ENCODE measurements at regions not wholly inside any gene's neighbourhood (a gene's known extent, or its start where the extent isn't known, plus 50 kb on each side); places are given as distances from the start of the nearest gene placed in this dataset.

DNA sequence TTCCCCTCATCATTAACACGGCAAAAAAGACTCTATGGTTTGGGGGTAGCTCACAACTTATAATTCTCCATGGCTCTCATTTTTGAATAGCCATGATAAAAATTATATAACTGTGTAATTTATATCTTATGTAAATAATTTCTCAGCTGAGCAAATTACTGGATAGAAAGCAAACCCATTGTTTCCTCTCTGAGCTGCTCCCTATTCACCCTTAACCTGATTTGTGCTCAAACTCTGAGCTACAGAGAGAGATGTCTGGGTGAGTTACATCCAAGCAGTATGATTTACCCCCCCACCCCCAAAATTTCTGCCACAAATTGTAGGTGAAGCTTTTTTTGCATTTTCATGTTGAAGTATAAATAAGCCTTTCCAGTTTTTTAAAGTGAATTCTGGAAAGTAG, 123.7 kb downstream of the TFCP2L1 start:
- Histone ChIP-seq H3K36me3 (ENCODE audit: insufficient read depth, low read length) (no peaks in the 10 kb centered on the region), H2AFZ (ENCODE audit: low read depth, low read length) (no peak overlapping the region), H3K4me2 (ENCODE audit: low read length) (no peak overlapping the region), H3K9me2 (ENCODE audit: insufficient read depth, low read length) (no peaks in the 10 kb centered on the region), H3K9ac (ENCODE audit: low read length) (no peak overlapping the region), H3K79me2 (replicated peaks; ENCODE audit: insufficient read depth, low read length) (no peaks in the 10 kb centered on the region), H3K27ac (ENCODE audit: low read length) (no peak overlapping the region), H3K27me3 (ENCODE audit: insufficient read depth, low read depth, low read length) (no peaks in the 10 kb centered on the region), H3K4me3 (ENCODE audit: low read length) (no peak overlapping the region), H3F3A (ENCODE audit: insufficient read depth, low read length, poor library complexity, severe bottlenecking) (no peaks in the 10 kb centered on the region), H3K9me3 (ENCODE audit: low read length) (peaks cover 8% of the 10 kb centered on the region), H4K20me1 (ENCODE audit: insufficient read depth) (no peaks in the 10 kb centered on the region)
- TF ChIP-seq SMC3 (conservative IDR thresholded peaks at IDR 0.05; ENCODE audit: poor library complexity) (no peak), EP300 (conservative IDR thresholded peaks at IDR 0.05; ENCODE audit: poor library complexity, severe bottlenecking) (no peak), MXI1 (conservative IDR thresholded peaks at IDR 0.05; ENCODE audit: poor library complexity, severe bottlenecking) (no peak), EZH2 (IDR thresholded peaks at IDR 0.05; ENCODE audit: borderline replicate concordance, insufficient read depth, low read length, poor library complexity, severe bottlenecking) (no peak)
- TF ChIP-seq, protein P1, sequence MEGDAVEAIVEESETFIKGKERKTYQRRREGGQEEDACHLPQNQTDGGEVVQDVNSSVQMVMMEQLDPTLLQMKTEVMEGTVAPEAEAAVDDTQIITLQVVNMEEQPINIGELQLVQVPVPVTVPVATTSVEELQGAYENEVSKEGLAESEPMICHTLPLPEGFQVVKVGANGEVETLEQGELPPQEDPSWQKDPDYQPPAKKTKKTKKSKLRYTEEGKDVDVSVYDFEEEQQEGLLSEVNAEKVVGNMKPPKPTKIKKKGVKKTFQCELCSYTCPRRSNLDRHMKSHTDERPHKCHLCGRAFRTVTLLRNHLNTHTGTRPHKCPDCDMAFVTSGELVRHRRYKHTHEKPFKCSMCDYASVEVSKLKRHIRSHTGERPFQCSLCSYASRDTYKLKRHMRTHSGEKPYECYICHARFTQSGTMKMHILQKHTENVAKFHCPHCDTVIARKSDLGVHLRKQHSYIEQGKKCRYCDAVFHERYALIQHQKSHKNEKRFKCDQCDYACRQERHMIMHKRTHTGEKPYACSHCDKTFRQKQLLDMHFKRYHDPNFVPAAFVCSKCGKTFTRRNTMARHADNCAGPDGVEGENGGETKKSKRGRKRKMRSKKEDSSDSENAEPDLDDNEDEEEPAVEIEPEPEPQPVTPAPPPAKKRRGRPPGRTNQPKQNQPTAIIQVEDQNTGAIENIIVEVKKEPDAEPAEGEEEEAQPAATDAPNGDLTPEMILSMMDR (IDR thresholded peaks at IDR 0.05; ENCODE audit: poor library complexity, severe bottlenecking), result no peak

DNA sequence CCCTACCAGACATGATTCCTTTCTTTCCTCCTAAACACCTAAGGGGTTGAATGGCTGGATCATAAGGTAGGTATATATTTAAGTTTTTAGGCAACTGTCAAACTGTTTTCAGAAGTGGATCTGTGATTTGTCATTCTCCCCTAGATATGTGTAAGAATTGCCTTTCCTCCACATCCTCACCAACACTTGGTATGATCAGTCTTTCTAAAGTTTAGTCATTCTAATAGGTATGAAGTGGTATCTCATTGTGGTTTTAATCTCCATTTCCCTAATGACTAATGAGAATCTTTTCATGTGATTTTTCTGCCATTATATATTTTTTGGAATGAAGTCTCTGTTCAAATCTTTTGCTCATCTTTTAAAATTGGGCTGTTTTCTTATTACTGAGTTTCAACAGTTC, 122.1 kb downstream of the TFCP2L1 start:
- Histone ChIP-seq H3K9me3 (ENCODE audit: low read length) (peaks cover 4% of the 10 kb centered on the region), H3K27ac (ENCODE audit: low read length) (no peak overlapping the region), H3K9me2 (ENCODE audit: insufficient read depth, low read length) (no peaks in the 10 kb centered on the region), H3K4me2 (ENCODE audit: low read length) (no peak overlapping the region), H3K9ac (ENCODE audit: low read length) (no peak overlapping the region), H3K79me2 (replicated peaks; ENCODE audit: insufficient read depth, low read length) (no peaks in the 10 kb centered on the region), H3K27me3 (ENCODE audit: insufficient read depth, low read depth, low read length) (no peaks in the 10 kb centered on the region), H3K4me3 (ENCODE audit: low read length) (no peak overlapping the region), H4K20me1 (ENCODE audit: insufficient read depth) (no peaks in the 10 kb centered on the region), H2AFZ (ENCODE audit: low read depth, low read length) (no peak overlapping the region), H3K36me3 (ENCODE audit: insufficient read depth, low read length) (no peaks in the 10 kb centered on the region), H3F3A (ENCODE audit: insufficient read depth, low read length, poor library complexity, severe bottlenecking) (no peaks in the 10 kb centered on the region)
- TF ChIP-seq SMC3 (conservative IDR thresholded peaks at IDR 0.05; ENCODE audit: poor library complexity) (no peak), MXI1 (conservative IDR thresholded peaks at IDR 0.05; ENCODE audit: poor library complexity, severe bottlenecking) (no peak), RAD21 (conservative IDR thresholded peaks at IDR 0.05) (no peak)

DNA sequence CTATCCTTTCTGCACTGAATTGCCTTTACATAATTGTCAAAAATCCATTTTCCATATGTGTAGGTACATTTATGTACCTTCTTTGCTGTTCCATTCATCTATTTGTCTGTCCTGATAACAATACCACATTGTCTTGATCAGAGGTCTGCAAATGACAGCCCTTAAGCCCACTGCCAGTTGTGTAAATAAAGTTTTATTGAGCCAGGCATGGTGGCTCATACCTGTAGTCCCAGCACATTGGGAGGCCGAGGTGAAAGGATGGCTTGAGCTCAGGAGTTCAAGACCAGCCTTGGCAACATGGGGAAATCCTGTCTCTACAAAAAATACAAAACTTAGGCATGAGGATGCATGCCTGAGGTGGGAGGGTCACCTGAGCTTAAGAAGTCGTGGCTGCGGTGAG, 121.0 kb downstream of the TFCP2L1 start:
- H3K9ac ChIP-seq (ENCODE audit: low read length), result no peak overlapping the region
- H2AFZ ChIP-seq (ENCODE audit: low read depth, low read length), result no peak overlapping the region
- no peak overlapping the region for H3K4me3 ChIP-seq (ENCODE audit: low read length)
- peaks cover 4% of the 10 kb centered on the region for H3K9me3 ChIP-seq (ENCODE audit: low read length)
- H3K9me2 ChIP-seq (ENCODE audit: insufficient read depth, low read length), result no peaks in the 10 kb centered on the region
- H3K27me3 ChIP-seq (ENCODE audit: insufficient read depth, low read depth, low read length), result no peaks in the 10 kb centered on the region
- H3K27ac ChIP-seq (ENCODE audit: low read length), result no peak overlapping the region
- no peaks in the 10 kb centered on the region for H3F3A ChIP-seq (ENCODE audit: insufficient read depth, low read length, poor library complexity, severe bottlenecking)
- no peak overlapping the region for H3K4me2 ChIP-seq (ENCODE audit: low read length)
- H3K36me3 ChIP-seq (ENCODE audit: insufficient read depth, low read length), result no peaks in the 10 kb centered on the region
- TF ChIP-seq POLR2AphosphoS5 (IDR thresholded peaks at IDR 0.05) (no peak), REST (IDR thresholded peaks at IDR 0.05; ENCODE audit: borderline replicate concordance) (no peak), RAD21 (conservative IDR thresholded peaks at IDR 0.05) (no peak), SMC3 (conservative IDR thresholded peaks at IDR 0.05; ENCODE audit: poor library complexity) (no peak), TAF1 (IDR thresholded peaks at IDR 0.05; ENCODE audit: low read depth) (no peak), EZH2 (IDR thresholded peaks at IDR 0.05; ENCODE audit: borderline replicate concordance, insufficient read depth, low read length, poor library complexity, severe bottlenecking) (no peak), MXI1 (conservative IDR thresholded peaks at IDR 0.05; ENCODE audit: poor library complexity, severe bottlenecking) (no peak)
- TF ChIP-seq, protein P1 (IDR thresholded peaks at IDR 0.05; ENCODE audit: poor library complexity, severe bottlenecking), result no peak
- no peaks in the 10 kb centered on the region for H3K79me2 ChIP-seq (replicated peaks; ENCODE audit: insufficient read depth, low read length)
- H4K20me1 ChIP-seq (ENCODE audit: insufficient read depth), result no peaks in the 10 kb centered on the region

Measured in neural cell (in vitro differentiated cells).